Right ventricle myocardium inferior (tissue), 1 donor: ENCODE measurements at regions not wholly inside any gene's neighbourhood (a gene's known extent, or its start where the extent isn't known, plus 50 kb on each side); places are given as distances from the start of the nearest gene placed in this dataset.

Experiments used
- ATAC-seq: fragments of 200-7000 bp; cut with Tn5 transposase; one replicate; pipeline ENCODE4 v1.9.1; 2020; ENCODE audit warnings: mild to moderate bottlenecking, moderate library complexity
- DNase-seq: peaks from one replicate; pipeline ENCODE4 v3.0.0; 2021; ENCODE audit errors: missing footprints
- intact Hi-C: fragments of 100-400 bp; cut with DNase I; formaldehyde crosslinking; loops from one replicate; pipeline ENCODE4 v1.11.0; 2022
- donor health status: DM: no; HTN: yes; CAD: no; lungs with severe emphysema.

DNA sequence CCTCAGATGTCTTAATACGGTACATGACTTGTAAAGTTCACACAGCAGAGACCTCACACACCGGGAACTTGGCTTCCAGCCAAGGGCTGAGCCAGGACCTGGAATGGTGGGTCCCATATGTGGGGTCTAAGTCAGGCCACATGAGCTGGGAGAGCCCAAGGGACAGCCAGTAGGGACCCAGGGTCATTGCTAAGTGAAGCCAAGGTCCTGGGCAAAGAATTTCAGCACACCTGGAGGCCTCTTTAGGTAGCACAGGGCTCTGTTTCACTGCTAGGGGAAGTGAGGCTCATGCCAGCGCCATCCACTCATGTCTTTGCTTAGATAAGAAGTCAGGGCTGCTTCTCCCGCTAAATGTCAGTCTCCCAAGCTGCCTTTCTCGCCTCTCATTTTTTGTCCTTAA, 116.6 kb upstream of the TLE3 start:
- ATAC-seq (no peak), DNase-seq (no peak)
- intact Hi-C loops: no loop called here

- no peak for DNase-seq
- intact Hi-C loops: no loop called here
- no peak for ATAC-seq
Observed at GRCh38 chr15:70213794-70214193, 116.1 kb upstream of the TLE3 start.

- ATAC-seq (no peak), DNase-seq (no peak)
- intact Hi-C loops: no loop called here
Observed at GRCh38 chr15:70212963-70213315, 115.2 kb upstream of the TLE3 start.

GRCh38 chr15:70212286-70212962, 114.7 kb upstream of the TLE3 start:
- ATAC-seq: no peak
- intact Hi-C loops: no loop called here
- DNase-seq: no peak

DNA sequence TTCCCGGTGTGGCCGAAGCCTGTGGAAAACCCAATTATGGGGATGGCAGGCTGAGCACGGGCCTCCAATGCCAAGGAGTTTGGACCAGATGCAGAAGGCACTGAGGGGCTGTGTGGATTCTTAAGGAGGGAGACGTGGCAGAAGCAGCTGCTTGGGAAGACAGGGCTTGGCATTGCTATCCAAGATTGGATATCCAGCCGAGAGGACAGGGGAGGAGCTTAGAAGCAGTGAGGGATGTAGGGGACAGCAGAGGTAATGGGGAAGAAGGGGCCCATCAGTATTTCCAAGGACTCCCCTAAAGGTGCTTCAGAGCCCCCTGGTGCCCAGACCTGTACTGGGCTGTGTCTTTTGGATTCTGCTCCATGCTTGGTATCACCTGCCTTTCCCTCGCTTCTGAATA, 112.8 kb upstream of the TLE3 start:
- ATAC-seq (no peak), DNase-seq (no peak)
- intact Hi-C loops: no loop called here

- ATAC-seq (no peak), DNase-seq (no peak)
- intact Hi-C loops: no loop called here
Observed at GRCh38 chr15:70210076-70210475, 112.4 kb upstream of the TLE3 start.

DNA sequence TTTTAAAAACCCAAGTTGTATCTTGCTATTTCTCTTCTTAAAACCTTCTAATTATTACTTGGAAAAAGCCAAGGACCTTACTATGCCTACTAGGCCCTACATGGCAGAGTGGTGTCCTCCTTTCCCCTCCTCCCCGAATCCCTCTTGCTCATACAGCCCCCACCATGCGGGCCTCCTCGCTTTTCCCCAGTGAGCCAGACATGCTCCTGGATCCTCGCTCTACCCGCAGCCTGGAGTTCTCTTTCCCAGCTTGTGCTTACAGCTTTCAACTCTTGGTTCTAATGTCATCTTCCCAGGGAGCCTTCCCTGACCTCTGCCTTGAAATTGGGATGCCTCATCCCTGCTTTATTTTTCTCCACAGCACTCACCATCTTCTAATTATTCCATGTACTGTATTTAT, 111.8 kb upstream of the TLE3 start:
- DNase-seq (no peak), ATAC-seq (no peak)
- intact Hi-C loops: no loop called here

GRCh38 chr15:70208332-70208731, 110.6 kb upstream of the TLE3 start:
- ATAC-seq: no peak

DNA sequence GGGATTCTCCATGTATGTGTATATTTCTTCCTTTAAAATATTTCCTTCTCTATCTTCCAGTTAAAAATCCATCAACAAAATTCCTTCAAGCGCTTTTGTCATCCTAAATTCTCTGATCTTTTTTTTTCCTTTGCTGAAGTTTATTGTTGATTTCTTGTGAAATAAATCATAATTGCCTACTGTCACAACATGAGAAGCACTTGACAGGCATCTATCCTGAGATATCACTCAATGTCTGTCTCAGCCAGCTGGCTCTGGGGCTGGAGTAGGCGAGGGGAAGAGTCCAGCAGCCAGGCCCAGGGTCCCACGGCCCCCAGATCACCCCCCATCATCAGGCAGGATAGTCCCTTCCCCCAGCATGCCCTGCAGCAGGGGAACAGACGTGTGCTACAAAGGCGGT, 109.0 kb upstream of the TLE3 start:
- intact Hi-C loops: no loop called here

More at GRCh38 chr15:70208332-70208731, 110.6 kb upstream of the TLE3 start:
- intact Hi-C loops: no loop called here
- no peak for DNase-seq

DNA sequence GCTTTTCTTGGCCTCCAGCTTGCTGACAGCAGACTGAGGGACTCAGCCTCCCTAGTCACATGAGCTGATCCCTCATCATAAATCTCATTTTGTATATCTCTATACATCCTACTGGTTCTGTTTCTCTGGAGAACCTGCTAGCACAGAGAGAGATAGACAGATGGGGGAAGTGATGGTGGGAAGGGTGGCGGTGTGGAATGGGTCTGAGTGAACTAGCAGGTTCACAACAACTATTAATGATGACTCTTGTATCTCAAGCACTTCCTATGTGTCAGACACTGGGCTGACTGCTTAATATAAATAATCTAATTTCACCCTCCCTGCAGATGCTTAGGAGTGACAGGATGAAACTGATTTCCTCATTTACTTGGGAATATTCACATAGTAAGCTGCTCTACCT, 106.9 kb upstream of the TLE3 start:
- DNase-seq (no peak), ATAC-seq (no peak)
- intact Hi-C loops: no loop called here

More for the DNA sequence above, 109.0 kb upstream of the TLE3 start:
- DNase-seq (no peak), ATAC-seq (no peak)

GRCh38 chr15:70203981-70204560, 106.4 kb upstream of the TLE3 start:
- intact Hi-C loops: no loop called here
- ATAC-seq (no peak), DNase-seq (peak; percentile 50)

- no peak for ATAC-seq
- DNase-seq: no peak
- intact Hi-C loops: no loop called here
Observed at GRCh38 chr15:70202756-70203155, 105.0 kb upstream of the TLE3 start.

DNA sequence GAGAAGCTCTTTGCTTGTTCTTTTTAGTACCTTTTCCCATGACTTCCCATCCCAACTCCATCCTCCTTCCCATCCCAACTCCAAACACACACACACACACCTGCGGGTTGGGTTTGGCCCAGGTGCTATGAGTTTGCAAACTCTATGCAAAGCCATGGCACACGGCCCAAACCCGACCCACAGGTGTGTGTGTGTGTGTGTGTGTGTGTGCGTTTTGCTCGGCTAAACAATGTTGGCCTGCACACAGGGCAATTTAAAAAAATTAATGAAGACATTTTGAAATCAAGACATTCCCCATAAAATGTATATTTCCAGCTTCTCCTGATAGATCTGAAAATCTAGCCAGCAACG, 103.7 kb upstream of the TLE3 start:
- ATAC-seq (no peak), DNase-seq (peak; percentile 59)
- intact Hi-C loops: no loop called here

GRCh38 chr15:70200511-70201424, 103.1 kb upstream of the TLE3 start:
- intact Hi-C loops: no loop called here

DNA sequence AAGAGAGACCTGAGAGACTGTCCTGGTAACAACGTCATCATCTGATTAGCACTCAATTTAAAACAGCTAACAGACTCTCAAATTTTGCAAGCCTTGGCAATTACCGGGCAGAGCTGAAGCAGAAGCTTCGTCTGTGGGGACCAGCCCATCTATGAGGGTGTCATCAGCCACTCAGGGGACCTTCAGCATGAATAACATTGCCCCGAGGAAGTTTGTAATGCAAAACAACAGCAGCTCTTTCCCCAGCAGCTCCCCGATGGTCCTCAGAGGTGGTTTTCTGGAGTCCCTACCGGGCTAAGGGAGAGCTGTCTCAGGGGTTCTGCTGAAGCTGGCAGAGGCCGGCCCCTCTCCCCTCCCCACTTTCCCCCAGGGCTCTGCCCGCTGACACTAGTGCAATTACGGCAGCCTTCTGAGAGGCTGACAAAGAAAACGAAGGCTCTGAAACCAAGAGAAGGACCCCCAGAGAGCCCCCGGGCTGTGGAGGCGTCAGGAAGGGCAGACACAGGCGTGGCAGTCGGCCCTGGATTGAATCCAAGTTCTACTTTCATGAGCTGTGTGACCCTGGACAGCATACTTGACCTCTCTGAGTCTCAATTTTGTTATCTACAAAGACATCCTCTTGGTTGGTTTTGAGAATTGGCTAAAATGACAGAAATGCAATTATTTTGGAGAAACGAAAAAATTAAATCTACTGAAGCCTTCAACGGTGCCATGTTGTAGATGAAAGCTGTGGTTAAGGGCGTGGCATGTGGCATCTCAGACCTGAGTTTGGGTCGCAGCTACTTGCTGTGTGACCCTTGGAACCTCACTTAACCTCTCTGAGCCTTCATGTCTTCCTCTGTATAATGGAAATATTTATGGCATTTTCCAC, 102.1 kb upstream of the TLE3 start:
- ATAC-seq (no peak), DNase-seq (peak; percentile 33)
- intact Hi-C loops: no loop called here

More at GRCh38 chr15:70200511-70201424, 103.1 kb upstream of the TLE3 start:
- ATAC-seq: no peak
- DNase-seq: peak; percentile 18

DNA sequence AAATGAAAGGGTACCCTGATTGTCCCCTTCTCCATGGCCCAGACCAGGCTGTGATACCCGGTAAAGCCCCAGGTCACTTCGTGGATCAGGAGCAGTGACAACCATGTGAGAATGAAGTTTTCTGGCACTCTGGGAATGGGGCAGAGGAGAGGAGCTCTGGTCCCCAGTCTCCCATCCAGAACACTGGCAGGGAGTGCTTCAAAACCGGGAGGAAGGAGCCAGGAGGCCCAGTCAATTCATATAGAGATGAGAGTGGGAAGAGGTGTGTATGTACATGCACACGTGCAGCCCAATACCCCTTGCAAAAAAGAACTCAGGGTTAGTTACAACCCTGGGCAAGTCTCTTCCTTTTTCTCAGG, 101.4 kb upstream of the TLE3 start:
- intact Hi-C loops: no loop called here
- no peak for ATAC-seq
- DNase-seq: no peak

DNA sequence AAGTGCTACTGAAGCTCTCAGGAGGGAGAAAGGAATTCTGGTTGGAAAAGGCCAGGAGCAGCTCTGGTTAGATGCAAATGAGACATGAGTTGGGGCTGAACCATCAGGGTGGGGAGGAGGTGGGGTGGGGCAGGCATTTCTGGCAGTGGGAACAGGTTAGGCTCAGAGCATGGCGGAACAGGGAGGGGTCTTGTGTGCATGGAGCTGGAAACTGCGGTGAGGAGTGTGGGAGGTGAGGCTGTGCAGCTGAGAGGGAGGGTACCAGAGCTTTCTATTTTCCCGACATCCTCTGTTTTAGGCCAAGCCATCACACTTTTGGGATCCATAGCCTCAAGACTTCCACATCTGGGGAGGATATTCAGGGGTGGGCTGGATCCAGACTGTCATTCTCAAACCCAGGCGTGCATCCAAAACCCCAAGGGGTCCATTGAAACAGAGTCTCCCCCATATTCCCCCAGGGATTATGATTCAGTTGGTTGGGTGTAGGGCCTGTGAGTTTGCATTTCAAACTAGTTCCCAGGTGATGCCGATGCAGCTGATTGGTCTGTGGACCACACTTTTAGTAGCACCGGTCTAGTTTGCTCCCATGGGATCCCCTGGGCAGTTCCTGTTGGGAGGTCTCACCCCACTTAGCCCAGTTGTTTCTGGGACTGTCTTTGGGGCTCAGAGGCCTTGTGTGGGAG, 100.9 kb upstream of the TLE3 start:
- ATAC-seq (no peak), DNase-seq (no peak)
- intact Hi-C loops: no loop called here

DNA sequence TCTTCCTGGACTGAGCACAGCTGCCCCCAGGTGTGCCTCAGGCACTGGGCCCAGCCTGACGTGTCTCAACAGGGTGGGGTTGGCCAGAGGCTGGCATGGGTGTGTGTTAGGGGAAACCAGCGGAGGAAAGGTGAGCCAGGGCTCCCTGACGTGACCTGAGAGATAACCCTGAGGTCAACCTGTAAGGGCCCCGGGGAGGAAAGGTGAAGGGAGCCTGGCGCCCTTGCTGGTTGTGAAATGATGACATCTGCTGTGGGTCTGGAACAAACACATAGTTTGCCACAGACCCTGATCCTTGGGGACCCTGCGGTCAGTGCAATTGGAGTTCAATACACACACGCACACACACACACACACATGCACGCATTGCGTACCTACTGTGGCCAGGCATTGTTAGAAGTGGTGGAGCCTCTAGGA, 100.2 kb upstream of the TLE3 start:
- DNase-seq: peak; percentile 33
- no peak for ATAC-seq
- intact Hi-C loops: no loop called here
